ENCODE measurements at regions not wholly inside any gene's neighbourhood (a gene's known extent, or its start where the extent isn't known, plus 50 kb on each side); places are given as distances from the start of the nearest gene placed in this dataset.
A peak's percentile ranks its signal among the peaks of the same experiment; 100 is the strongest.

DNA sequence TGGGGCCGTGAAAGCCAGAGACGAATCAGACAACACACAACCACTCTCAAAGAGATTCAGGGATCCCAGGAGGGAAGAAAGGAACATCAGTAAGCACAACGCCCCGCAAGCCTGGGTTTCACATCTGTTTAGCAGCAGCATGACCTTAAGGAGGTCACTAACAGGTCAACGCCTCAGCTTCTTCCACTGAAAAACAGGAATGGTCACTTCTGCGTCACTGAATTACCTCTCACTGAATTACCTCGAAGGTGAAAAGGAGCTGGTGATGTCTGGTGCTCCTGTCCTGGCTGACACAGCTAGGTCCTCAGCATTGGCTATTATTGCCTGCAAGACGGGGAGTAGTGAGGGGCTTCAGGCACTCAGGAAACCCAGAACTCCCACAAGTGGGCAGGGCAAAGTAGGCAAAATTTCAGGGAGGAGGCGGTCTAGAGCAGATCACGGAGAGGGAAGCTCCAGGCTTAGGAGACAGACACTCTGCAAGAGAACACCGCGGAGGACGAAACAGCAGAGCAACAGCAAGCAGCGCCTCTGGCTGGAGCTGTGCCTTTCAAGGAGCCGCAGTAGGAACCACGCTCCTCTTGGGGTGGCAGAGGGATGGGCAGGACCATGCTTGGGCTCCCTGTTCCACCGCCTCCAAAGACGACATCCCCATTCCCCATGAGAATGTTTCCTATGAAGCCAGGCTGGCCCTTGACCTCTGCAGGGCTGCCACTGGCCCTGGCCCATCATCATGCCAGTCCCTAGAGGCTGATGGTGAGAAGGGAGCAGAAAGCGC, 108.4 kb downstream of the SINHCAF start:
- no peak for DNase-seq

DNA sequence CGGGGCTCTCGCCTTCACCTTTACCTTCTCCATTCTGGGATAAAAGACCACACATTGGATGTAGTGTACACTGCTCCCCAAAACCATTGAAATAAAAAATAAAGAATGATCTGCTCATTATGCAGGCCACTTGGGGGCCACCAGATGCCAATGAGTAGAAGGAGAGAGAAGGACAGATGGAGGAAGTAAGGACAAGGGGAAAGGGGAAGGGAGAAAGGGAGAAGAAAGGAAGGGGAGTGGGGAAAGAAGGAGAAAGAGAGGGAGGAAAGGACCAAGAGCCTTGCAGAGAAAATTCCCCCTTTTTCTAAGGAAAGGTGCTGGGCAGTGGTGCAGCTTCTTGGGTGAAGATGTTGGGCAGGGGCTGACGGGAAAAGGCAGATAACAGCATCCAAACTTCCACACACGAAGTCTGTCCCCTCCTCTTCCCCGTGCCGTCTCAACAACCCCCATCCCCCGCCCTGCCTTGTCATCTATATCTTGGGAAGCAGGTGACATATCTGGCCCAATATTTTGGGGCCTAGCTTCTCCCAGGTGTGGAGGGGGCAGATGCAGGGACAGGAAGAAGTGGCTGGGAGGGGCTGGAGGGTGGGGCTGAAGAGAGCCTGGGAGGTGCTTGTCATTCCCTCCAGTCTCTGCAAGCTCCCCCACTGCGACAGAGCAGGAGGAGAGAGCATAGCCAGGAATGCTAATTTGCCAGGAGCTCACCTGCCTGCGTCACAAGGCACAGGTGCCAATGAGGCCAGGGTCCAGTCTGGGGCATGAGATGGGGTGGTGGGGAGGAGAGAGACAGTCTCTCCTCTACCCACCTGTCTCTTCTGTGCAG, 107.5 kb downstream of the SINHCAF start:
- DNase-seq, result peak; percentile 85

DNA sequence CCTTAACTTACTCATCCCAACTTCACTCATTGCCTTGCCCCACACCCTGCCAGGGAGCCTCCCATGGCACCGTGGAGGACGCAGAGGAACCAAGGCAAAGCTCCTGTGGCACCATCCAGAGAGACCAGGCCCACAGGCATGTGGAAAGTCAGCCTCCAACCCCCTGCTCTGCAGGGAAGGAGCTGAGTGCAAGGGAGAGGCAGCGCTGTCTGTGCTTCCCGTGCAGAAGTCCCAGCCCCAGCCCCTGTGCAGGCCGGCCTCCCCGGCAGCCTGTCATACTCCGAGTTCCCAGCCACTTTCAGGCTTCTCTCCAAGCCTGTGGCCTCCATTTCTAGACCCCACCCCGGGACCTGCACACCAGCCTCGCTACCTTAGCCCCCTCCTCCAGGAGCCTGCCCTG, 106.4 kb downstream of the SINHCAF start:
- no peak for DNase-seq

GRCh38 chr12:31220061-31220460, 105.9 kb downstream of the SINHCAF start:
- DNase-seq, result no peak

- no peak for DNase-seq
These were observed 105.1 kb downstream of the SINHCAF start for GRCh38 chr12:31220633-31221550.

DNA sequence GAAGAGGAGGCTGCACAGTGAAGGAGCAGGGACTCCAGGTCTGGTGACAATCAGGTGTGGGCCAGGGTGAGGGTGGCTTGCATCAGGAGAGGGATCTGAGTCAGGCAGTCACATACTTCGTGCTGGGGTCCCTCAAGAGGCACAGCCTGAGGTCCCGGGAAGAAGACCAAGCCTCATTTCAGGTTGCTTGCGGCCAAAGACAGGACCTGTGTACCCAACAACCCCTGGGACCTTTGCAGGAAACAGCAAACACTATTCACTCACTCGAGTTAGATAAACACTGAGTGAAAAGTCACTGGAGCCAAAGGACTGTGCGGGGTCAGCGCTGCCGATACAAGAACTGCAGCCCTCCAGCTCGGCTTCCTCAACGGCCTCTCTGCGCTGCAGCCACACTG, 104.4 kb downstream of the SINHCAF start:
- DNase-seq, result no peak

DNA sequence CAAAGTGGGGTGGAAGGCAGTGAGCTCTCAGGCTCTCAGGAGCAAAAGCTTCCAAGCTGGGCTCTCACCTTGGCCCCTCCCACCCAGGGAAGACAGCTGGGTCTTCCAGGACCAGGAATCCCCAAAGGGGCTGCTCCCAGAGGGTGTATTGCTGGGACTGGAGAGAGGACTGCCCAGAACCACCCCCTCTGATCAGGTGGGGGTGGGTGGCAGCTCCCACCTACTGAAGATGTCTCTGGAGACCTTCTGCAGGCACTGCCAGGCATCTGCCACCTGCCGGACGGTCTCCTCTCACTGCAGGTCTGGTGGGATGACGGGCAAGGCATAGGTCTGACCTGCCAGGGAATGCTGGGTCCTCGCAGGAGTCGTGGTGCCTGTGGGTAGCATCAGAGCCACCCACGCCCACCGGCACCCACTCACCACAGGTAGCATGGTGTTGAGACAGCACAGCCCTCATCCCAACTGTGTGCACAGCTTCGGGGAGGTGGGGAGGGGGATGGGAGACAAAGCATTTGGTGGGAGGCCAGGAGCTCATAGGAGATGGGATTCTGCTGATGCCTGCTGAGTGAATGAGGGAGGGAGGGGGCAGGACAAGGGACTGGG, 103.2 kb downstream of the SINHCAF start:
- DNase-seq, result no peak

GRCh38 chr12:31223640-31224039, 102.3 kb downstream of the SINHCAF start:
- peak; percentile 63 for DNase-seq

GRCh38 chr12:31224768-31225448, 101.0 kb downstream of the SINHCAF start:
- peak; percentile 73 for DNase-seq

DNA sequence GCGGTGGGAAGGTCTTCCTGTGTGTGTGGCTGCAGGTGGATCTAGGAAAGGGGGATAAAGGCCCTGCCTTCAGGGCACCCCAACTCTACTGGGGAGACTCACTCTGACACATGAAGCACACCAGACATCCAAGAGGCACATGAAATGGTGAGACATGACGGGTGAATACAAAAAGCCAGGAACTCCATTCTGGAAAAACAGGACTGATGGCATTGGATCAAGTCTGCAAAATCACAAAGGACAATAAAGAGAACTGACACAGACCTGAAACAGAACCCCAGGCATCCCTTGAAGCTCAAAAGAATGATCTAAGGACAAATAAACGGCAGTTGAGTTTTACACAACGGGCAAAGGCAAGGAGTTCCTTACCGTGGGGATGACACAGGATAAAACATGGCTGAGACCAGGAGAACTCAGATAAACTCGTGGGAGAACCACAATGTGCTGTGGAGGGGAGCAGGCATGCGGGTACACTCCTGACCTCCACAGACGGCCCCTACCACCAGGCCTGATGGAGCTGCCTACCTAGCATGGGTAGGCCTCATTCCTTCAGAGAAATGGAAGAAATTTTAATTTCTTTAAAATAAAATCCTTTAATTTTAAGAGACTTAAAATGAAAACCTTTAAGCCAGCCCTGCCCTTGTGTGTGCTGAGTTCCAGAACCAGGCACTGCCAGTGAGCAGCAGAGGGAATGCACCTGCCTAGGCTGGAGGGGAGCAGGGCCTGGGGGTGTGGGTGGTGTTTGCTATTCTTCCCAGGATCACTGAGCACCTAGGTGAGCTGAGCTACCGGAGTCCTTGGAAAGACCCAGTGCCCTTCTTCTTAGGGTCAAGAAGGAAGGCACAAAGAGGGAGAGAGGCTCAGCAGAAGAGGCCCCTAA, 100.1 kb downstream of the SINHCAF start:
- no peak for DNase-seq

DNA sequence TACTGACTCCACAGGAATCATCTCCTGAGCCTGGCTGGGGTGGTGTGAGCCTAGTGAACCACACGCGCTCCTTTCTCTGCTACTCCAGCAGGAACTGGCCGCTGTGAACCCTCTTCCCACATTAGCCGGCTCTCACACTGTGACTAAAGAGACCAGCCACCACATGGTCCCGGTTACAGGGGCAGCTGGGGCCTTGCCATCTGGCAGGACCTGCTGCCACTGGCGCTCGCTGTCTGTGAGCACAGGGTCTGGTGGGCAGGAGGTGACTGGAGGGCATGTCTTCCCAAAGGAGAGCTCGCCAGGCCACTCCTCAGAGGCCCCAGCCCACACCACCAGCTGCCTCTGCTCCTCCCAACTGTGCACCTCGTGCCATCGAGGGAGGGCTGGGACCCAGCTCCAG, 99.3 kb downstream of the SINHCAF start:
- no peak for DNase-seq

DNA sequence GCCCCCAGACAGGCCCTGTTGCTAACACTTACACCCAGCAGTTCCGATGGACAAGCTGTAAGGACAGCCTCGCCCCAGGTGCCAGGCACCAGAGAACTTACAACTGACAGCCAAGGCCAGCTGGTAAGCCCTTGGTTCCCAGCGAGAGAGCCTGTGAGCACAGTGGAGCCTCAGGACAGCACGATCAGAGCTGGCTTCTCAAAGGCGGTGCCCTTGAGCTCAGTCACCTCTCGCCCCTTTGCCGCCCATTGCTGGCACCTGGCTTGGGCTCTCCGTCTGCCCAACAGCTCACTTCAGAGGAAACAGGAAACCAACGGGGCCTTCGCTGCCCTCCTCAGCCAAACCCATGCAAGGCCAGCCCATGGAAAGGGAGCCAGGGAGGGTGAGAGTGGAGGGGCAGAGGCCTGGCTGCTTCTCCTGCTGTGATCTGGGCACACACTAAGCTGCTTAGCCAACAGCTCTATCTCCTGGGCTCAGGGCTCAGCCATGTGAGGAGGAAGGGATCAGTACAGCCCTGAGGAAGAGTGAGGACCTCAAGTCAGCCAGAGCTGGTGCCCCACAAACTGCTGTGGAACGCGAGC, 98.5 kb downstream of the SINHCAF start:
- no peak for DNase-seq

- no peak for DNase-seq
These were observed 96.8 kb downstream of the SINHCAF start for GRCh38 chr12:31228811-31229792.

- DNase-seq, result no peak
These were observed 95.9 kb downstream of the SINHCAF start for GRCh38 chr12:31230004-31230403.

Data from NCI-H146 (cell line).